GM12878 (cell line): ENCODE measurements at regions not wholly inside any gene's neighbourhood (a gene's known extent, or its start where the extent isn't known, plus 50 kb on each side); places are given as distances from the start of the nearest gene placed in this dataset.

ENCODE experiments used
- ATAC-seq: fragments of 200-7000 bp; cut with Tn5 transposase; 3 replicates; pipeline ENCODE4 v1.9.1; 2020; ENCODE audit warnings: mild to moderate bottlenecking, moderate library complexity
- BruUV-seq: library from RNA; stranded (reverse); fragments of 400-500 nt; replicated peaks from 2 replicates; lab custom pipeline; 2021; lab: Mats Ljungman, UMichigan
- CTCF ChIA-PET: fragments of 300-600 bp; sonication (Branson Sonifier 250); formaldehyde crosslinking; extraction: SDS; loops from one replicate; lab custom pipeline; 2021; ENCODE audit warnings: inconsistent platforms; lab: Yijun Ruan, JAX
- POLR2A ChIA-PET: fragments of 350-600 bp; formaldehyde crosslinking; extraction: SDS; loops from one replicate; lab custom pipeline; 2021; ENCODE audit warnings: inconsistent platforms; lab: Charles Lee
- RAD21 ChIA-PET: fragments of 300-600 bp; sonication (Branson Sonifier 250); formaldehyde crosslinking; loops from one replicate; lab custom pipeline; 2023; ENCODE audit warnings: antibody characterized with exemption; ENCODE audit not compliant: unreplicated experiment; lab: Charles Lee
- SMC1A ChIA-PET: fragments of 300-600 bp; sonication (Branson Sonifier 250); formaldehyde crosslinking; loops from one replicate; lab custom pipeline; 2023; ENCODE audit not compliant: unreplicated experiment, uncharacterized antibody; lab: Charles Lee
- DNase-seq: peaks from one replicate; pipeline ENCODE4 v3.0.0-alpha.2; 2011; ENCODE audit warnings: low read depth, low spot score
- FAIRE-seq: peaks from 3 replicates; lab custom pipeline; 2011; peaks lifted over from hg19 to GRCh38; lab: Jason Lieb, UNC
- H2AFZ ChIP-seq: 2 replicates; pipeline ENCODE4 v1.6.0; 2011; ENCODE audit warnings: low read depth, low read length, control low read depth; ENCODE audit not compliant: control insufficient read depth
- H3K27ac ChIP-seq: 2 replicates; pipeline ENCODE4 v1.5.1; 2011; ENCODE audit warnings: control low read depth; ENCODE audit not compliant: control insufficient read depth, insufficient read depth
- H3K27me3 ChIP-seq, 2 experiments: replicated peaks in 1 of 2; 2 replicates each; pipeline versions ENCODE4 v1.6.0 to v1.6.1; 2011; ENCODE audit warnings: low read length in 1 of 2; ENCODE audit not compliant: control insufficient read depth in 2 of 2, insufficient read depth in 2 of 2
- H3K36me3 ChIP-seq, 2 experiments: 2 replicates each; pipeline ENCODE4 v1.5.1; 2011; ENCODE audit warnings: low read length in 1 of 2; ENCODE audit not compliant: control insufficient read depth in 2 of 2, insufficient read depth in 2 of 2
- H3K4me1 ChIP-seq: 2 replicates; pipeline ENCODE4 v1.6.1; 2011; ENCODE audit warnings: mild to moderate bottlenecking, low read length, moderate library complexity, mixed read lengths; ENCODE audit not compliant: control insufficient read depth, insufficient read depth
- H3K4me2 ChIP-seq: 2 replicates; pipeline ENCODE4 v1.6.0; 2011; ENCODE audit warnings: control low read depth; ENCODE audit not compliant: control insufficient read depth, insufficient read depth
- H3K4me3 ChIP-seq: fragments of 200-600 bp; sonication (generic); 2 replicates; pipeline ENCODE4 v1.5.1; 2016
- H3K79me2 ChIP-seq: 2 replicates; pipeline ENCODE4 v1.6.0; 2011; ENCODE audit warnings: low read length; ENCODE audit not compliant: control insufficient read depth, insufficient read depth
- H3K9ac ChIP-seq: 2 replicates; pipeline ENCODE4 v1.8.0; 2011; ENCODE audit warnings: low read length, control low read depth, mixed read lengths; ENCODE audit not compliant: control insufficient read depth, insufficient read depth
- H3K9me3 ChIP-seq: replicated peaks from 3 replicates; pipeline ENCODE4 v1.5.1; 2011; ENCODE audit warnings: mild to moderate bottlenecking, low read length; ENCODE audit not compliant: control insufficient read depth, insufficient read depth
- H4K20me1 ChIP-seq: 2 replicates; pipeline ENCODE4 v1.6.0; 2011; ENCODE audit not compliant: control insufficient read depth, insufficient read depth
- BCL3 ChIP-seq: IDR thresholded peaks from 2 replicates; pipeline ENCODE4 v1.6.1; 2011; ENCODE audit warnings: borderline replicate concordance, low read depth, mild to moderate bottlenecking, moderate library complexity, low read length; ENCODE audit not compliant: insufficient read depth, poor library complexity, severe bottlenecking
- CUX1 ChIP-seq: IDR thresholded peaks from 2 replicates; pipeline ENCODE4 v1.6.1; 2012; ENCODE audit warnings: improper control_type of control experiment, low read depth, low read length; ENCODE audit not compliant: insufficient replicate concordance
- HSF1 ChIP-seq: fragments of 150-350 bp; IDR thresholded peaks from 2 replicates; pipeline ENCODE4 v1.6.1; 2014; ENCODE audit warnings: mild to moderate bottlenecking, low read depth, low read length
- IRF5 ChIP-seq: fragments of 450-650 bp; IDR thresholded peaks from 2 replicates; pipeline ENCODE4 v1.6.1; 2017; ENCODE audit warnings: borderline replicate concordance
- NFXL1 ChIP-seq: fragments of 450-650 bp; IDR thresholded peaks from 2 replicates; pipeline ENCODE4 v1.6.1; 2017; ENCODE audit warnings: antibody characterized with exemption, mild to moderate bottlenecking, borderline replicate concordance
- PML ChIP-seq: IDR thresholded peaks from 2 replicates; pipeline ENCODE4 v1.6.1; 2012; ENCODE audit warnings: low read length, inconsistent platforms
- SMAD5 ChIP-seq: IDR thresholded peaks from 2 replicates; pipeline ENCODE4 v1.6.1; 2016; ENCODE audit warnings: antibody characterized with exemption, low read depth
- ZBTB33 ChIP-seq: fragments of 450-650 bp; IDR thresholded peaks from 2 replicates; pipeline ENCODE4 v1.6.1; 2017; ENCODE audit warnings: mild to moderate bottlenecking
- ZNF24 ChIP-seq: fragments of 450-650 bp; IDR thresholded peaks from 2 replicates; pipeline ENCODE4 v1.6.1; 2017; ENCODE audit warnings: antibody characterized with exemption, mild to moderate bottlenecking
- ZZZ3 ChIP-seq: IDR thresholded peaks from 2 replicates; pipeline ENCODE4 v1.6.1; 2011; ENCODE audit warnings: low read depth; ENCODE audit not compliant: control insufficient read depth, insufficient read length
- WGBS: methylation state at CpG from one replicate; pipeline ENCODE4 v1.1.6; 2016; ENCODE audit warnings: low lambda C conversion rate; ENCODE audit not compliant: insufficient replicate concordance, insufficient coverage; ENCODE audit errors: missing lambda C conversion rate; 5-methylcytosine and 5-hydroxymethylcytosine counted together
- in situ Hi-C: fragments of 300-500 bp; cut with MboI; formaldehyde crosslinking; loops from 9 replicates; pipeline ENCODE4 v1.14.3; 2018; ENCODE audit warnings: mixed read lengths
- intact Hi-C: fragments of 100-400 bp; cut with micrococcal nuclease; formaldehyde crosslinking; loops from one replicate; pipeline ENCODE4 v1.14.2; 2022; ENCODE audit not compliant: unreplicated experiment
- TF ChIP-seq, protein P1 (sequence below): fragments of 450-650 bp; IDR thresholded peaks from 2 replicates; pipeline ENCODE4 v1.6.1; 2016; ENCODE audit warnings: mild to moderate bottlenecking

- ChIA-PET CTCF (no interaction called here), SMC1A (no interaction called here), POLR2A (no interaction called here), RAD21 (no interaction called here)
- Histone ChIP-seq H3K36me3 (no peaks in the 10 kb centered on the region), H2AFZ (no peak overlapping the region), H3K9ac (no peak overlapping the region), H3K9me3 (no peaks in the 10 kb centered on the region), H3K27me3 (peaks cover 0 to 4% of the 10 kb centered on the region in 2 experiments; a peak in 2 of 4 replicates), H3K27ac (no peak overlapping the region), H3K4me1 (no peaks in the 10 kb centered on the region), H3K4me3 (no peak overlapping the region), H3K4me2 (no peak overlapping the region), H3K79me2 (no peaks in the 10 kb centered on the region), H4K20me1 (no peaks in the 10 kb centered on the region)
- WGBS, result 32% methylated on average over 4 of the region's 4 CpGs
- DNase-seq, result no peak
- no TSS peak for BruUV-seq
- no peak for FAIRE-seq
- ATAC-seq, result no peak
- intact Hi-C loops (no loop called here), in situ Hi-C loops (no loop called here)
- TF ChIP-seq, protein P1, sequence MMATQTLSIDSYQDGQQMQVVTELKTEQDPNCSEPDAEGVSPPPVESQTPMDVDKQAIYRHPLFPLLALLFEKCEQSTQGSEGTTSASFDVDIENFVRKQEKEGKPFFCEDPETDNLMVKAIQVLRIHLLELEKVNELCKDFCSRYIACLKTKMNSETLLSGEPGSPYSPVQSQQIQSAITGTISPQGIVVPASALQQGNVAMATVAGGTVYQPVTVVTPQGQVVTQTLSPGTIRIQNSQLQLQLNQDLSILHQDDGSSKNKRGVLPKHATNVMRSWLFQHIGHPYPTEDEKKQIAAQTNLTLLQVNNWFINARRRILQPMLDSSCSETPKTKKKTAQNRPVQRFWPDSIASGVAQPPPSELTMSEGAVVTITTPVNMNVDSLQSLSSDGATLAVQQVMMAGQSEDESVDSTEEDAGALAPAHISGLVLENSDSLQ, result no peak
- TF ChIP-seq PML, result no peak
- TF ChIP-seq ZZZ3, result no peak
- no peak for TF ChIP-seq ZBTB33
- no peak for TF ChIP-seq ZNF24
- no peak for TF ChIP-seq NFXL1
- TF ChIP-seq HSF1, result no peak
- TF ChIP-seq BCL3, result no peak
- TF ChIP-seq IRF5, result no peak
- no peak for TF ChIP-seq SMAD5
- no peak for TF ChIP-seq CUX1
These were observed 67.5 kb upstream of the LINC01488 start for GRCh38 chr11:69413993-69414392.
